ENCODE measurements at regions not wholly inside any gene's neighbourhood (a gene's known extent, or its start where the extent isn't known, plus 50 kb on each side); places are given as distances from the start of the nearest gene placed in this dataset.
"Not testable (repeated sequence)": the region's sequence is repeated elsewhere in the genome, so short reads cannot be mapped to it uniquely, and the experiment has no call there.

GRCh38 chr6:10312445-10312844 lies 102.4 kb downstream of the TFAP2A start:
- Mint-ChIP-seq H3K27me3 (no peaks in the 10 kb centered on the region), H3K4me3 (no peak overlapping the region), H3K9me3 (no peaks in the 10 kb centered on the region), H3K4me1 (no peaks in the 10 kb centered on the region), H3K36me3 (no peaks in the 10 kb centered on the region), H3K27ac (no peak overlapping the region)
- no peak for DNase-seq
- no peak for ATAC-seq (ENCODE audit: low read depth)
- POLR2A ChIA-PET, result no interaction called here

- H3K27ac Mint-ChIP-seq; ATAC-seq (ENCODE audit: low read depth); H3K4me3 Mint-ChIP-seq; POLR2A ChIA-PET; H3K36me3 Mint-ChIP-seq; H3K9me3 Mint-ChIP-seq; H3K4me1 Mint-ChIP-seq; H3K27me3 Mint-ChIP-seq; DNase-seq: not testable (repeated sequence)
These were observed 103.1 kb downstream of the TFAP2A start for GRCh38 chr6:10311546-10312405.

- POLR2A ChIA-PET, result no interaction called here
- no peak for DNase-seq
These were observed 104.0 kb downstream of the TFAP2A start for GRCh38 chr6:10310826-10311225.

GRCh38 chr6:10310330-10310653 lies 104.6 kb downstream of the TFAP2A start:
- H3K27ac Mint-ChIP-seq, result no peak overlapping the region
- H3K27me3 Mint-ChIP-seq, result no peaks in the 10 kb centered on the region
- POLR2A ChIA-PET, result no interaction called here
- H3K4me1 Mint-ChIP-seq, result no peaks in the 10 kb centered on the region
- DNase-seq (no peak), ATAC-seq (ENCODE audit: low read depth) (no peak)
- H3K36me3 Mint-ChIP-seq, result no peaks in the 10 kb centered on the region
- H3K4me3 Mint-ChIP-seq, result no peak overlapping the region
- no peaks in the 10 kb centered on the region for H3K9me3 Mint-ChIP-seq

More at GRCh38 chr6:10310826-10311225, 104.0 kb downstream of the TFAP2A start:
- Mint-ChIP-seq H3K4me3 (no peak overlapping the region), H3K27me3 (no peaks in the 10 kb centered on the region), H3K9me3 (no peaks in the 10 kb centered on the region), H3K4me1 (no peaks in the 10 kb centered on the region), H3K27ac (no peak overlapping the region), H3K36me3 (no peaks in the 10 kb centered on the region)
- ATAC-seq (ENCODE audit: low read depth), result no peak

GRCh38 chr6:10309457-10310329 lies 105.2 kb downstream of the TFAP2A start:
- POLR2A ChIA-PET, result no interaction called here
- no peaks in the 10 kb centered on the region for H3K9me3 Mint-ChIP-seq
- H3K4me3 Mint-ChIP-seq, result no peak overlapping the region
- H3K27ac Mint-ChIP-seq, result no peak overlapping the region
- ATAC-seq (ENCODE audit: low read depth) (no peak), DNase-seq (no peak)
- H3K36me3 Mint-ChIP-seq, result no peaks in the 10 kb centered on the region
- no peaks in the 10 kb centered on the region for H3K4me1 Mint-ChIP-seq
- H3K27me3 Mint-ChIP-seq, result no peaks in the 10 kb centered on the region

- no peak overlapping the region for H3K27ac Mint-ChIP-seq
- POLR2A ChIA-PET, result no interaction called here
- H3K27me3 Mint-ChIP-seq, result no peaks in the 10 kb centered on the region
These were observed 107.4 kb downstream of the TFAP2A start for GRCh38 chr6:10307476-10307875.

GRCh38 chr6:10307028-10307427 lies 107.8 kb downstream of the TFAP2A start:
- ATAC-seq (ENCODE audit: low read depth) (no peak), DNase-seq (no peak)
- Mint-ChIP-seq H3K27me3 (no peaks in the 10 kb centered on the region), H3K9me3 (no peaks in the 10 kb centered on the region), H3K4me1 (no peaks in the 10 kb centered on the region), H3K36me3 (no peaks in the 10 kb centered on the region), H3K27ac (no peak overlapping the region), H3K4me3 (no peak overlapping the region)
- POLR2A ChIA-PET, result no interaction called here

More at GRCh38 chr6:10307476-10307875, 107.4 kb downstream of the TFAP2A start:
- DNase-seq (no peak), ATAC-seq (ENCODE audit: low read depth) (no peak)
- Mint-ChIP-seq H3K4me3 (no peak overlapping the region), H3K36me3 (no peaks in the 10 kb centered on the region), H3K4me1 (no peaks in the 10 kb centered on the region), H3K9me3 (no peaks in the 10 kb centered on the region)

GRCh38 chr6:10305790-10306415 lies 109.0 kb downstream of the TFAP2A start:
- H3K27me3 Mint-ChIP-seq, result no peaks in the 10 kb centered on the region
- H3K27ac Mint-ChIP-seq, result no peak overlapping the region
- H3K4me1 Mint-ChIP-seq, result no peaks in the 10 kb centered on the region
- ATAC-seq (ENCODE audit: low read depth), result no peak
- H3K36me3 Mint-ChIP-seq, result no peaks in the 10 kb centered on the region
- no peak overlapping the region for H3K4me3 Mint-ChIP-seq
- POLR2A ChIA-PET, result no interaction called here
- H3K9me3 Mint-ChIP-seq, result no peaks in the 10 kb centered on the region
- no peak for DNase-seq

GRCh38 chr6:10303608-10304506 lies 111.0 kb downstream of the TFAP2A start:
- POLR2A ChIA-PET, result no interaction called here
- ATAC-seq (ENCODE audit: low read depth) (no peak), DNase-seq (no peak)
- Mint-ChIP-seq H3K27me3 (no peaks in the 10 kb centered on the region), H3K36me3 (no peaks in the 10 kb centered on the region), H3K4me3 (no peak overlapping the region), H3K27ac (no peak overlapping the region), H3K9me3 (no peaks in the 10 kb centered on the region), H3K4me1 (peaks cover 1% of the 10 kb centered on the region)

- ATAC-seq (ENCODE audit: low read depth) (no peak), DNase-seq (no peak)
- Mint-ChIP-seq H3K4me3 (no peak overlapping the region), H3K4me1 (peaks cover 1% of the 10 kb centered on the region), H3K27ac (no peak overlapping the region), H3K36me3 (no peaks in the 10 kb centered on the region), H3K27me3 (peaks cover 2% of the 10 kb centered on the region), H3K9me3 (no peaks in the 10 kb centered on the region)
- POLR2A ChIA-PET, result no interaction called here
These were observed 112.2 kb downstream of the TFAP2A start for GRCh38 chr6:10302566-10303235.

- Mint-ChIP-seq H3K4me3 (no peak overlapping the region), H3K4me1 (peaks cover 1% of the 10 kb centered on the region), H3K36me3 (no peaks in the 10 kb centered on the region), H3K9me3 (no peaks in the 10 kb centered on the region), H3K27me3 (peaks cover 2% of the 10 kb centered on the region), H3K27ac (no peak overlapping the region)
- ATAC-seq (ENCODE audit: low read depth), result no peak
- POLR2A ChIA-PET, result no interaction called here
- no peak for DNase-seq
These were observed 114.8 kb downstream of the TFAP2A start for GRCh38 chr6:10300071-10300470.

- Mint-ChIP-seq H3K9me3 (no peaks in the 10 kb centered on the region), H3K4me1 (peaks cover 1% of the 10 kb centered on the region), H3K27me3 (peaks cover 2% of the 10 kb centered on the region), H3K27ac (no peak overlapping the region), H3K36me3 (no peaks in the 10 kb centered on the region), H3K4me3 (no peak overlapping the region)
- POLR2A ChIA-PET, result no interaction called here
- ATAC-seq (ENCODE audit: low read depth) (no peak), DNase-seq (no peak)
These were observed 117.0 kb downstream of the TFAP2A start for GRCh38 chr6:10297832-10298231.
